Epithelial cell of proximal tubule (primary cell): ENCODE measurements at regions not wholly inside any gene's neighbourhood (a gene's known extent, or its start where the extent isn't known, plus 50 kb on each side); places are given as distances from the start of the nearest gene placed in this dataset.

Experiments used
- DNase-seq: peaks from one replicate; pipeline ENCODE4 v3.0.0-alpha.2; 2011; ENCODE audit warnings: low read depth
- H3K4me3 ChIP-seq: 2 replicates; pipeline ENCODE4 v1.5.1; 2011; ENCODE audit warnings: low read depth, mild to moderate bottlenecking, low read length
- TF ChIP-seq, protein P1 (sequence below): conservative IDR thresholded peaks from 2 replicates; pipeline ENCODE4 v1.5.1; 2012; ENCODE audit warnings: low read depth, mild to moderate bottlenecking, low read length

DNA sequence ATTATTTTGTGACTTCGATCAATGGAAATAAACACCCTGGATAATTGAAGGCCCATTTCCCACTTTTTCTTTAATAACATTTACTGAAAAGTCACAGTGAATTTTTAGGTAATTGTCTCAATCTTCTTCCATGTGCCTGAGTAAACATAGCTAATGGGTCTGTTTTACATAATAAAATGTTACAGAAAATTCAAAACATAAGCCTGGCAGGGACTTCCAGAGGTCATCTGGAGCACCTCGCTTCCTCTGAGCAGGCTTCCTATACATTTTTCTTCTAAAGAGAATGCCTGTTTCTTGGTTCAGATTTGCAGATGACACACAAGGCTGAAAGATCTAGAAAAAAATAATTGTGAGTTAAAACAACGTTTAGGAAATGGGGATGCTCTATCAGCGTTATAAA, 183.8 kb upstream of the PDE3A start:
- TF ChIP-seq, protein P1, sequence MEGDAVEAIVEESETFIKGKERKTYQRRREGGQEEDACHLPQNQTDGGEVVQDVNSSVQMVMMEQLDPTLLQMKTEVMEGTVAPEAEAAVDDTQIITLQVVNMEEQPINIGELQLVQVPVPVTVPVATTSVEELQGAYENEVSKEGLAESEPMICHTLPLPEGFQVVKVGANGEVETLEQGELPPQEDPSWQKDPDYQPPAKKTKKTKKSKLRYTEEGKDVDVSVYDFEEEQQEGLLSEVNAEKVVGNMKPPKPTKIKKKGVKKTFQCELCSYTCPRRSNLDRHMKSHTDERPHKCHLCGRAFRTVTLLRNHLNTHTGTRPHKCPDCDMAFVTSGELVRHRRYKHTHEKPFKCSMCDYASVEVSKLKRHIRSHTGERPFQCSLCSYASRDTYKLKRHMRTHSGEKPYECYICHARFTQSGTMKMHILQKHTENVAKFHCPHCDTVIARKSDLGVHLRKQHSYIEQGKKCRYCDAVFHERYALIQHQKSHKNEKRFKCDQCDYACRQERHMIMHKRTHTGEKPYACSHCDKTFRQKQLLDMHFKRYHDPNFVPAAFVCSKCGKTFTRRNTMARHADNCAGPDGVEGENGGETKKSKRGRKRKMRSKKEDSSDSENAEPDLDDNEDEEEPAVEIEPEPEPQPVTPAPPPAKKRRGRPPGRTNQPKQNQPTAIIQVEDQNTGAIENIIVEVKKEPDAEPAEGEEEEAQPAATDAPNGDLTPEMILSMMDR, result no peak
- no peak for DNase-seq
- H3K4me3 ChIP-seq, result no peak overlapping the region

DNA sequence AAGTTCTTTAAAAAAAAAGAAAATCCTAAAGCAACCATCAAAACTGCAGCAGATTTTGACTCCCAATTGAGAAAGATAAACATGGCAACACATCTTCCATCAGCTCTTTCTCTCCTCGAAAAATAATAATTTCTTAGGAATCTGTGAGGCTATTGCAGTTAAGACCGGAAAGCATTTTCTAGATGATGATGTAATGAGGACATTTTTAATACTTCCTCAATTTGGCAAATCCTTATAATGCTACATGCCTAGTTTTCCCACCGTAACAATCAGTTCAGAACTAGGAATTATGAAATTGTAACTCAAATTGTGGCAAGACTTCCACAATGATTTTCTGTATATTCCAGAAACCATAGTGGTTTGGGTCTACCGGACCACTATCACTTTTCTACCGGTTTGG, 180.9 kb upstream of the PDE3A start:
- TF ChIP-seq, protein P1, result no peak
- no peak overlapping the region for H3K4me3 ChIP-seq
- no peak for DNase-seq

DNA sequence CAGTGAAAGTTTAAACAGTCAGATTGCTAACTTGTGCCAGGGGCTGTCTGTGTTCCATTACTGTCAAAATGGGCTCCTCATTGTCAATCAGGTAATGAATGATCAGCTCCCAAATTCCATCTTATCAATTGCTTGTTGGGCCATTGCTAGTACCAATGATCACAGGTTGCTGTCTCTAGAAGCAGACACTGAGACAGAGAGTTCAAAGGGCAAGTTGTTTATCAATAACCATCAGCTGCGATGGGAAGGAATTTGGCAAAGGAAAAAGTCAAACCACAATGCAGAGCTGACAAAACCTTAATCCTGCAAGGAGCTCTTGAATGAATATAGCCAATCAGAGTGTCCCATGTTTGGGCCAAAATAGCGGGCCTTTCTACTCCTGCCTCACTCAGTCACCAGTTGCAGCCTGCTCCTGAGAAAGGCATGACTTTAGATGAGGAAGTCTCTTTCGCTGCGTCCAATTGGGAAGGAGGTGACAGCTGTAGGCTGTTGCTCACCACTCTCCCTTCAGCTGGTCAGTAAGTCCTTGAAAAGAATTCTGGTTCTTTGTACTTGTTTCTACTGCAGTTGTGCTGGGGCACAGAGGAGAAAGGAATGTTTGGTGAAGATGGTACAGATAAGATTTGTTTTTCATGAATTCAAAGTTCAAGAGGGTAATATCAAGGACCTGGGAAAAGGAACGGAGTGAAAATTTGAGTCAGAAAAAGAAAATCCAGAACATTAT, 179.2 kb upstream of the PDE3A start:
- DNase-seq, result no peak
- TF ChIP-seq, protein P1, result no peak
- H3K4me3 ChIP-seq, result no peak overlapping the region

DNA sequence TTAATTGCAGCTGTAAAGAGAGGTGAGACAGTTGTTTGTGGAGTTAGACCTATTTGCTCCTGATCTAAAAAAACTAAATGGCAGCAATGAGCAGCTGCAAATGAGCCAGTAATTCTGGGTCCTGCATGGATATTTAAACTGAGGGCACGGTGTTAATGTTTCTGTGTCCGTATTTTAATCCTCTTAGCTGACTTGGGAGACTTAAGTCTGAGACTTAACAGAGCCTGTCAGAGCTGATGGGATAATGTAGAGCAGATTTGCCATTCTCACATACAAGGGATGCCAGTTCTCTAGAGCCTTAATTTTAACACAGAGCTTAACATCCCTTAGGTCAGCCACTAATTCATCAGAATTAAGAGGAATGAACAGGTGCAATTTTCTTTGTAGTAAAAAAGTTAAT, 178.6 kb upstream of the PDE3A start:
- H3K4me3 ChIP-seq, result no peak overlapping the region
- DNase-seq, result no peak
- TF ChIP-seq, protein P1, result no peak

DNA sequence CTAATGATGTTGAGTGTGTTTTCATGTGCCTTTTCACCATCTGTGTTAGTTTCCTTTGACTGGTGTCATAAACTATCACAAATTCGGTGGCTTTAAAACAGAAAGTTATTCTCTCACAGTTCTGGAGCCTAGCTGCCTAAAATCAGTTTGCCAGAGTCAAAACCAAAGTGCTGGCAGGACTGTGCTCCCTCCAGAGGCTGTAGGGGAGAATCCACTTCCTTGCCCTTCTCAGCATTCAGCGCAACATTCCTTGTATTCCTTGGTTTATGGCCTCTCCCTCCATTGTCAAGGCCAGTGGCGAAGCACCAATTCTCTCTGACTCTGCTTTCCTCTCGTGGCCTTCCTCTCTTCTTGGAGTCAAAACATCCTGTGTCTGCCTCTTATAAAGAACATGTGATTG, 174.2 kb upstream of the PDE3A start:
- TF ChIP-seq, protein P1, result peak; percentile 46
- H3K4me3 ChIP-seq, result no peak overlapping the region
- no peak for DNase-seq

DNA sequence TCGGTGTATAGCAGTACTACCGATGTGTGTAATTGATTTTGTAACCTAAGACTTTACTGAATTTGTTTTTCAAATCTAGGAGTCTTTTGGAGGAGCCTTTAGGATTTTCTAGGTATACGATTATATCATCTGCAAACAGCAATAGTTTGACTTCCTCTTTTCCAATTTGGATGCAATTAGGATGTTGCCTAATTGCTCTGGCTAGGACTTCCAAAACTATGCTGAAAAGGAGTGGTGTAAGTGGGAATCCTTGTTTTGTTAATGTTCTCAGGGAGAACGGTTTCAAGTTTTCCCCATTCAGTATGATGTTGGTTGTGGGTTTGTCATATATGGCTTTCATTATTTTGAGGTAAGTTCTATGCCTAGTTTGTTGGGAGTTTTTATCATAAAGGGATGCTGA, 171.6 kb upstream of the PDE3A start:
- no peak for DNase-seq
- TF ChIP-seq, protein P1, result no peak
- H3K4me3 ChIP-seq, result no peak overlapping the region

DNA sequence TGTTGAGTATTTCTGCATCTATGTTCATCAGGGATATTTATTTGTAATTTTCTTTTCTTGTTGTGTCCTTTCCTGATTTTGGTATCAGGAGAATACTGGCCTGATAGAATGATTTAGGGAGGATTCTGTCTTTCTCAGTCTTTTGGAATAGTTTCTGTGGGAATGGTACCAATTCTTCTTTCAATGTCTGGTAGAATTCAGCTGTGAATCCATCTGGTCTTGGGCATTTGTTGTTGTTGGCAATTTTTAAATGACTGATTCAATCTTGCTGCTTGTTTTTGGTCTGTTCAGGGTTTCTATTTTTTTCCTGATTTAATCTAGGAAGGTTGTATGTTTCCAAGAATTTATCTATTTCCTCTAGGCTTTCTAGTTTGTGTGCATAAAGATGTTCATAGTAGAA, 170.9 kb upstream of the PDE3A start:
- H3K4me3 ChIP-seq, result no peak overlapping the region

More for the DNA sequence above, 170.9 kb upstream of the PDE3A start:
- TF ChIP-seq, protein P1, result no peak
- no peak for DNase-seq
